AG20443 (cell line): ENCODE measurements at regions not wholly inside any gene's neighbourhood (a gene's known extent, or its start where the extent isn't known, plus 50 kb on each side); places are given as distances from the start of the nearest gene placed in this dataset.
"Not testable (repeated sequence)": the region's sequence is repeated elsewhere in the genome, so short reads cannot be mapped to it uniquely, and the experiment has no call there.

Experiments
- DNase-seq: peaks from one replicate; pipeline ENCODE4 v3.0.0; 2012; ENCODE audit warnings: low spot score, mixed read lengths

DNA sequence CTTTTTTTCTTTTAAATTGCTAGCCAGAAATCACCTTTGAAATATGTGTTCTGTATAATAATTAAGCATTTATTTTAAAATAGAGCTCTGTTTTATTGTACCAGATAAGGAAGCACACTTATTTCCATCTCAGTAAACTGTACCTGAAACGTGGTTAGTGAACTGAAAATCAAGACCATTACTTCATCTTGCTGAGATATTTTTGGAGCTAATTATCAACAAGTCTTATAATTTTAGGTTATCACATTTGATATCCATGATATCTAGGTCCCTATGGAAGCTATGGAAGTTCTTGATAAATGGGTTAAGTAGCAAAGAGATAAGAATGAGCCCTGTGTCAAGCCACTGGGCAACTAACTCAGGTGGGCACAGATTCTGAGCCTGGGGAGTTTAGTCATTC, 187.2 kb downstream of the NFKBIZ start:
- no peak for DNase-seq

DNA sequence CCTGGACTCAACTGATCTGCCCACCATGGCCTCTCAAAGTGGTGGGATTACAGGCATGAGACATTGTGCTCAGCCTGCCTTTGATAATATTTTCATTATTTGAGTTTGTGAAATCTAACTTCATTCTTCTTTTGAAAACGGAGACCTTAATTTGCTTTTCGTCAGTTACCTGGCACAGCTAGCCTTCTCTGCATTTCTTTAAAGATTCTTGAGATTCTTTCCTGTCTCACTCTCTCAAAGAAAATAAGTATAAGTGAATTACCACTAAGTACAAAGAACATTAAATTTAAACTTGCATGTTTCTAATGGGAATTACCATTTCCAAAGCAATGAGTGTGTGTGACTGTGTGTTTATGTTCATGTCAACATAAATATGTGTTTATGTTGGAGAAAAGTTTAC, 187.9 kb downstream of the NFKBIZ start:
- DNase-seq: no peak

DNA sequence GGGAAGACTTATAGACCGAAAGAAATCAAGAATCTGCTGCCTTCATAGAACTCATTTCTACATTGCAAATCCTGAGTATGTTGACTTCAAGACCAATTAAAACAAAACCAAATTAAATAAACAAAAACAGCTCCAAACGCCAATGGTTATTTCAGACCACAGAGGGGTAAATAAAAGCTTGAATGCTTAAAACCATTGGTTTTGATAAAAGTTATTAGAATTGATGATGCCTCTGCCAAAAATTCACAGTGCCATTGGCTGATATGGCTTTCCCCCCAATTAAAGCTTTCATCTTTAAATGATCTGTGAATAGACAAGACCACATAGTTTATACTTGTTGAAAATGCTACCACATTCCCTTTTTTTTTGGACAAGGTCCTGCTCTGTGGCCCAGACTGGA, 188.5 kb downstream of the NFKBIZ start:
- DNase-seq: no peak

DNA sequence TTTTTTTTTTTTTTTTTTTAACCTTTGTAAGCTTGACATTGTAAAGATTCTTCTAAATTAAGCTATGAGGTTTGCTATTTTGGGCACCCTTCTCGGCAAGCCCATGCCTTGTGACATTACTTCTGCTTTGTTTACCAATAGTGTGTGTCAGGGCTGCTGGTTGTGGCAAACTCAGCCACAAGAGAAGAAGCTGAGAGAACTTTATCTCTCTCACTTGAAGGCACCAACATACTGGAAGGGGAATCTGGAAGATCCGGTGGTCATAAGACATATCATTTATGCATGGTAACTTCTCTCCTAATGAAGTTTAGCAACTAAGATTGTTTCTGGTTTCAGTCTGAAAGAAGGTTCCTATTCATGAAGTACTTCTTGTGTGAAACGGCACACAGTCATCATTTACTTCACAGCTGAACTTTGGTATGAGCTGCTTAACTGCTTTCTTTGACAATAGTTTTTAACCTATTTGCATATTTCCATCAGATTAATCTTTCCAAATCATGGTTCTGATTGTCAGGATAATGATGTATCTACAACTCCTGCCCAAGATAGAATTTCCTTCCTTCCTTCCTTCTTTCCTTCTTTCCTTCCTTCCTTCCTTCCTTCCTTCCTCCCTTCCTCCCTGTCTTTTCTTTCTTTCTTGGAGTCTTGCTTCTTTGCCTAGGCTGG, 189.3 kb downstream of the NFKBIZ start:
- no peak for DNase-seq

DNA sequence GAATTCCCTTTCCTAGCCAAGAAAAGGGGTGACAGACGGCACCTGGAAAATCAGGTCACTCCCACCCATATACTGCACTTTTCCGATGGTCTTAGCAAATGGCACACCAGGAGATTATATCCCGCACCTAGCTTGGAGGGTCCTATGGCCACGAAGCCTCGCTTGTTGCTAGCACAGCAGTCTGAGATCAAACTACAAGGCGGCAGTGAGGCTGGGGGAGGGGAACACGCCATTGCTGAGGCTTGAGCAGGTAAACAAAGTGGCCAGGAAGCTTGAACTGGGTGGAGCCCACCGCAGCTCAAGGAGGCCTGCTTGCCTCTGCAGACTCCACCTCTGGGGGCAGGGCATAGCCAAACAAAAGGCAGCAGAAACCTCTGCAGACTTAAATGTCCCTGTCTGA, 190.8 kb downstream of the NFKBIZ start:
- DNase-seq: not testable (repeated sequence)

DNA sequence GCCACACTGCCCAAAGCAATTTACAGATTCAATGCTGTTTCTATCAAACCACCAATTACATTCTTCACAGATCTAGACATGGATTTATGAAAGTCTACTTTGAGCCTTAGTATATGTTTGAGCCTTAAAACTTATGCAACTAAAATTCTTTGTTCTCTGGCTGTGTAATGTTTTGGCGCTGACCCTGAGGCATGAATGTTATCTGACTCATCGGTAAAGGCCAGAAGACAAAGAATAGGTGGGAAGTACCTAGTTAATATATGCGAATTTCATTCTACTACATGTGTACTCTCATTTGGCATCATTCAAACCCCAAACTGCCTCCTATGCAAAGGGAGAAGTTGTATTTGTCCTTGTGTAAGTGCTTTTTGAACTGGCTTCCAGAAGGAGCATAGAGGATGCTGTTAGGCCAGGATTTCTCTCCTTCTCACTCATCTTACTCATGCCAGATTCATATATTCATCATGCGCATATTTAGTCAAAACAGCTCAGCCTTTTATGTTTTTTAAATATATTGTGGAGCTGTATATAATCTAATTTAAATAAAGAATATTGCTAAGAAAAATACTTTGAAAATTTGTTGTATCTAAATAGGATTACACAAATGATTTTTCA, 204.2 kb downstream of the NFKBIZ start:
- peak; percentile 35 for DNase-seq

DNA sequence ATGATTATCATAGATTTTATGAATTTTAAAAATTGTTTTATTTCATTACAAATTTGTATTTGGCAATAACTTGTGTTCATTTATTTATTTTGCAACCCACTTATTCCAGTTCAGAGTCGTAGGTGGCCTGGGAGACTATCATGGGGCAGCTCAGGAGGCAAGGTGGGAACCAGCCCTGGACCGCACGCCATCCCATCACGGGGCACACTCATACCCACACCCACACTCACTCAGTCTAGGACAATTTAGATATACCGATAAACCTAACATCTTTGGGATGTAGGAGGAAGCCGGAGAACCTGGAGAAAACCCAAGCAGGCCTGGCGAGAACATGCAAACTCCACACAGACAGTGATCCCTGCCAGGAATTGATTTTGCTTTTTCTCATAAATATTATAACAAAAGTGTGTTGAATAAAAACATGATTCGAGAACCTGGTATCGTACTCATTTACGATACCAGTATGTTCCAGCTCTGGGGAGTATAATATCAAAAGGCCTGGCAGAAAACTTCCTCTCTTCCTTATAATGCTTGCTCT, 205.3 kb downstream of the NFKBIZ start:
- no peak for DNase-seq

DNA sequence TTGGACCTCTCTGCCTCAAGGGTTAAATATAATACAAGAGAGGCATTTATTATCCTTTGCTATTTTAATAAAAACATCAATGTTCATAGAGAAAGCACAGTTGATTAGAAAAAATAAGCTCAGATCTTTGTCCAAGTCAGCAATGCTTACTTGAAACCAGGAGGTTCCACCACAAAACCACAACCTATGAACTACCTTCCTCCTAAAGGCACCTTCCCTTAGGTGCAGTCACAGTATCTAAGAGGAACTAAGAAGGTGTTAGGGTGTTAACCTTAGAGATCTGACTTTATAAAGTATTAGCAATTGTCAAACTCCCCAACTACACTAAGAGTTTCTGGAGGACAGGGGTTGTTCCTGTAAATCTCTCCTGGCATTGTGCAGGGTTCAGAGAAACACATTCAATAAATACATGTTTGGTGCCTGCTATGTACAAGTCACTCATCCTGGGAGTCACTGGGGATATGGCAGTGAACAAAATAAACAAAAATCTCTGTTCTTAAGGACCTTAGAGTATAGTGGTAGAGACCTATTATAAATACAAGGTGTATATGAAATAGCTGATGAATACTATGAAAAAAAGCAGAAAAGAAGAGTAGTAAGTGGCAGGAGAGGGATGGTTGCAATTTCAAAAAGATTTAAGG, 208.6 kb downstream of the NFKBIZ start:
- DNase-seq: no peak

DNA sequence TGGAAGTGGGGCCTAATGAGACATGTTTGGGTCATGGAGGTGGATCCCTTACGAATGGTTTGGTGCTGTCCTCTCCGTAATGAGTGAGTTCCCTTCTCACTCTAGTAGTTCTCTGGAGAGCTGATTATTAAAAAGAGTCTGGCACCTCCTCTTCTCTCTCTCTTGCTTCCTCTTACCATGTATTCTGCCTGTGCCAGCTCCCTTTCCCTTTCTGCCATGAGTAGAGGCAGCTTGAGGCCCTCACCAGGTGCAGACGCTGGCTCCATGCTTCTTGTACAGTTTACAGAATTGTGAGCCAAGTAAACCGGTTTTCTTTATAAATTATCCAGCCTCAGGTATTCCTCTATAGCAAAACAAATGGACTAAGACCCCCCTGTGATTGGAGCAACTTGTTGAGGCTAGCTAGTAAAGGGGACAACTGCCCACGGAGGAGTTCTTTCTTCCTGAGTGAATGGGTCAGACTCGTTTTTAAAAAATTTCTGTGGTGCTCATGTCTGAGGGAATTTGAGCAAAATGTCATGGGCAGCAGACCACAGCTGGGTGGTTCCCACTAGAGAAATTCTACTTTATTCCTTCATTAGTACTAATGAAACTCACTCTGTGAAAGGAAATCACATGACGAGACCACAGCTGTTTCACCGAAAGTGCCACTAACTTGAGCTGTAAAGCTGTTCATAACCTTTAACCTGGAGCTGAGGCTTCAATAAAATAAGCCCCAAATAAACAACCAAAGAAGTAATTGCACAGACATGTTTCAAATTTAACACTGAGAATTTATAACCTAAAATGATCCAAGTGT, 210.0 kb downstream of the NFKBIZ start:
- DNase-seq: no peak

DNA sequence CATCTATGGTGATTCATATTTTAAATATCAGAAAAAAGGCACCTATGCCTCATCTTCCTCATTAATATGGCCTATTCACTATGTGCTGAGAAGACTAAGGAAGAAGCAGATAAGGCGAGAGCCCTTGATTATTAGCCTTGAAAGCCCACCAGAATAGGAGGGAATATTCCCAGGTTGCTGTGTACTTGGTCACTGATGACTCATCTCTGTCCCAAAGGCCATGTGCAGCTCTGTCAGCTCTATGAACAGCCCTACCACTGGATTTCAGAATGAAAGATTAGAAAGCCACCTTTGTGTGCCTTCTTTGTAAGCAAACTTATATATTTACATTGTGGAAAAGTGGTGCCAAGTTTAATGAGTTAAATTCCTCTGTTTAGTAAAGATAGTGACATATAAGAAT, 211.5 kb downstream of the NFKBIZ start:
- DNase-seq: peak; percentile 25

DNA sequence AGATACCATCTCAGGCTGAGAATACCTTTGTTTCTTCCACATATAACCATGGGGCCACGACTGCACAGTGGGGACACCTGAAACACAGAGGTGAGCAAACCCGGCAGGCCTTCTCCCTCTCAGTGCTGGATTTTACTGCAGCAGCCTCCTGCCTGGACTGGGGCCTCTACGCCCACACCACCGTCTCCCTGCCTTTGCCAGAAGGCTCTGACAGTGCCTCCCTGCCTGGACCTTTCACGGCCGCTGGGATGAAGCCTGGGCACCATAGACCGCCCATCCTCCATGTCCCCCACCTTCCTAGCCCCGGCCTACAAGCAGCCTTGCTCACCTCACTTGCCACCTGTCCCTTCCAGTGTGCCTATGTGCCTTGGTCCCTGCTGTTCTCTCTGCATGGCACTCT, 214.3 kb downstream of the NFKBIZ start:
- DNase-seq: no peak

DNA sequence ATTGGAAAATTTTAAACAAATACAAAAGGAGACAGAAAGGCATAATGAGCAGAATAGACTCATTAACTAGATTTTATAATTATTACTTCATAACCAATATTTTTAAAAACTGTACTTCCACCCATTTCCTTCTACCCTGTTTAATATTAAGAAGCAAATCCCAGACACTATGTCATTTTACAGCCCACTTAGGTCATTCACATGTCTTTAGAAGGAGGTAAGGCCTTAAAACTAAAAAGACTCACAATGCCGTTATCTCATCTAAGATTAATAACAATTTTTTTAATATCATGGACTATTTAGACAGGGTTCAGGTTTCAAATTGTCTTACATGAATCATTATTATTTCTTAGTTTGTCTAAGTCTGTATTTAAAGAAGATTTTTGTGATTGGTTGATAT, 217.2 kb downstream of the NFKBIZ start:
- no peak for DNase-seq

DNA sequence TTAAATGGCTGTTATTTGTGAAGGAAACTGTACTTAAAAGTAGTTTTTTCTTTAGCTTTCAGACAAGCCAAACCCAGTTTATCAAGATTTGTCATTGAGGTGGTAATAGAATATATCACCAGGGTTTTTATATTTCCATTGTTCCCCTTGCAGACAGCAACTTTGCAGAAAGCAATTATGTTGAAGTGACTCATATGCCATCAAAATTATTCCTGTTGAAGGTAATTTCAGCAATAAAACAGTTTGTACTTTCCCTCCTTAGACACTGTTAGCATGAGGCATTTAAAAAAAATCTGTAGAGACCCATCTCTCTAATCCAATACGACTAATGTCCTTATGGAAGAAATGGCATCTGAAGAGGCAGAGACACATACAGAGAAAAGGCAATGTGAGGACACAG, 219.0 kb downstream of the NFKBIZ start:
- DNase-seq: no peak

DNA sequence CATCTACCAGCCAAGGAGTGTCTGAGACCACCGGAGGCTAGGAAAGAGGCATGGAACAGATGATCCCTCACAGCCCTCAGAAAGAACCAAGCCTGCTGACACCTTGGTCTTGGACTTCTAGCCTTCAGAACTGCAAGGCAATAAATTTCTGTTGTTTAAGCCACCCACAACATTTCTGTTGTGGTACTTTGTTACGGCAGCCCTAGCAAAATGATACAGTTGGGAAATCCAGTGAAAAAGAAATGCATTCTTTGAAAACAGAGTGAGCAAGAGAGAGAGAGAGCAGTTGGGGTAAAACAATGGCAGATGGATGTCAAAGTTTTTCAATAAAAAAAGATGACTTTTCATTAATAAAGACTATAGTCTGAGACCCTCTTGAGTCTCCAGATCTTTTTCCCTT, 219.4 kb downstream of the NFKBIZ start:
- no peak for DNase-seq

DNA sequence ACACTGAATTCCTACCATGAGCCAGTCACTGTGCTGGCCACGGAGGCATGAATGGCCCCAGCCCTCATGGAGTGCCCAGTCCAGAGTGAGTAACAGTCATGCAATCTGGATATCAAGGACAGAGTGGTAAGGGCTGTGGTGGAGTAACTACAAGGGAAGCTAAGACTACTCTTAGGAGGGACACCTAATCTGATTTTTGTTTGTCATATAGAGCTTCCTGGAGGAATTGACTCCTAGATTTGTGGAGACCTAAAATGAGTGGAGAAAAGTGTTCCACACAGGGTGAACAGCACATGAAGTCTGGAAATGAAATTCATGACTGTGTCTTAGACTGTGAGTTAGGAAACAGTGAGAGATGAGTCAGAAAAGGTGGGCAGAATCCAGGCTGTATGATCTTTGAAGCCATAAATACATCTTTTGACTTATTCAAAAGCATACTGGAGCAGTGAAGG, 219.9 kb downstream of the NFKBIZ start:
- DNase-seq: peak; percentile 66

DNA sequence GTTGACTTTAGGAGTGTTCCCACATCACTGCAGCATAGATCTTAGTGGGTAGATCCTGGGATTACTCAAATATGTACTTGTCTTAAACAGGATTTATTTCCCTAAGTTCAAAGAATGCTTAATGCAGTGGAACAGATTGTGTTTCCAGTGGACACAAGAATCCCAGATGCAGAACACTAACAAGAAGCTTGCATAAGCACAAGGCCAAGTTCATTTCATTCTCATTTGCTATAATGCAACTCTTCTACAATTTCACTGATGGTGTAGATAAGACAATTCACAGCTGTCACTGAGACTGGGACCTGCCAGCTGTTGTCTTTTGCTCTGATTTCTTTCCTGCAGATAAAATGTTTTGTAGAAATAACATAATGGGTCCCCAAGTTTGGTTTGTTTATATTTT, 225.6 kb downstream of the NFKBIZ start:
- DNase-seq: no peak

DNA sequence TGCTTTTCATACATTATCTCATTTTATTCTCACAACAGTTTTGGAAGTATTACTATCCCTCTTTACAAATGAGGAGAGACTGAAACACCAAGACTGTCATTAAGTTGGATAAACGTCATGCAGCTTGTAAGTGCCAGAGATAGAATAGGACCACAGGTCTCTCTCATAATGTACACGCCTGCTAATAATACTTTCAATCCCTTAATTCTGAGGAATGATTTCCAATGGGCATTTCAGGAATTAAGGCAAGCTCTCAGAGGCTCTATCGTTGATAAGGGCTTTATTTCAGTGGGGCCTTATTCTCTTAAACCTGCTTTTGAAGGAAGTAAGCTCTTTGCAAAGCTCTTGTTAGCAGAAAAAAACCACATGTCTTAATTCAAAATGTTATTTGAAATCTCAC, 229.1 kb downstream of the NFKBIZ start:
- DNase-seq: no peak

DNA sequence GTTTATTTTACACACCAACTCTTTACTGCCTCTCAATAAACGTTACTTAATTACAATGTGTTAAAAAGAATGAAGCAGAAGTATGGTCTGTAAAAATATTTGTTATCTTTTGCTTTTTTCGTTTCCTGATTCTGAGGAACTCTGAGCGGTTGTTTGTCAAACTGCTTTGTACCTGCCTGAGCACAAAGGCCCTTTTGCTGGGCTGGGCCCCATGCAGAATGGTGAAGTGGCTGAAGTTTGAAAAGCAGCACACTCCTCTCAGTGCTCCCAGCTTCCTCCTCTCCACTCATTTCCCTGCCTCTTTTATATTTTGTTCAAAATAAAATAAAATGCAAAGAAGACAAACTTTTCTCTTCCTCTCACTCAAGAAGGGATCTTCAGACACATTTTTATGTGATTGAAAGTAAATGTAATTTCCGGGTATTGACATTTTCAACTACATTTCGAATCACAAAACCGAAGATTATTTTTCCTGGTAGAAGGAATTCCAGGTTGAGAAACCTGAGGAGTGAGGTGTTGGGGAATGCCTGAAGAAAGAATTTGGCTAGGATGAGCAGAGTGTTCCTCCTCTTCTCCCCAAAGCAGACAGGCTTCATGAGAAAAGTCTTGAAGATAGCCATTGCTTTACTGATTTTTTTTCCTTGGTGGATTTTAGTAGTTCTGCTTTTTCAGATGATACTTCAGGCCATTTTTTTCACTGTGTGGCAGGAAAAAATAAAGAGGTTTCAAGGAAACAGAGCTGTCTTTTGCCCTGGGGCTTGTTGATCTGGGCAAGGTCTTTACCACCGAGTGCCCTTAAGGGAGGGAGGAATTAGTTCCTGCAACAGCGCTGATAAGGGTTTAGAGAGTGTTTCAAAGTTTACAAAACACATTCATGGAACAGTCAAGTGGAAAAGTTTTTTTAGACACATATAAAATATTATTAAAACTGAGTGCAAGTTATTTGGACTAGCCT, 229.8 kb downstream of the NFKBIZ start:
- DNase-seq: no peak

DNA sequence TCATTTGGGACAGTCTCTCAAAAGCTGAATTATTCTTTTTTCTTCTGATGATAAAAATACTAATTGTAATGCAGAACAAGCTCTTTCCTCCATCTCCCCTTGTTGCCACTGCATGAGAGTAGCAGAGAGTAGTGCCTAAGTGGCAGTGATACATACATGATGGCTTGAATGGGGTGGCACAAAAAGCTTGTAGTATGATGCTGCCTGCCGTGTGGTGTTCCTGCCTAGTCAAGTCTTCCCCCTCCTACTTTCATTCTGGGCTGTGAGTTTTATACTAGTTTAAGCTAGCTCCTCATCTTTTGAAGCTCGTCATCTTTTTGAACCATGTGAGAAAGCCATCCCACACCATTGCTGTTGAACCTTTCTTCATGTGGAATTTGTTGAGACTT, 230.5 kb downstream of the NFKBIZ start:
- DNase-seq: no peak

DNA sequence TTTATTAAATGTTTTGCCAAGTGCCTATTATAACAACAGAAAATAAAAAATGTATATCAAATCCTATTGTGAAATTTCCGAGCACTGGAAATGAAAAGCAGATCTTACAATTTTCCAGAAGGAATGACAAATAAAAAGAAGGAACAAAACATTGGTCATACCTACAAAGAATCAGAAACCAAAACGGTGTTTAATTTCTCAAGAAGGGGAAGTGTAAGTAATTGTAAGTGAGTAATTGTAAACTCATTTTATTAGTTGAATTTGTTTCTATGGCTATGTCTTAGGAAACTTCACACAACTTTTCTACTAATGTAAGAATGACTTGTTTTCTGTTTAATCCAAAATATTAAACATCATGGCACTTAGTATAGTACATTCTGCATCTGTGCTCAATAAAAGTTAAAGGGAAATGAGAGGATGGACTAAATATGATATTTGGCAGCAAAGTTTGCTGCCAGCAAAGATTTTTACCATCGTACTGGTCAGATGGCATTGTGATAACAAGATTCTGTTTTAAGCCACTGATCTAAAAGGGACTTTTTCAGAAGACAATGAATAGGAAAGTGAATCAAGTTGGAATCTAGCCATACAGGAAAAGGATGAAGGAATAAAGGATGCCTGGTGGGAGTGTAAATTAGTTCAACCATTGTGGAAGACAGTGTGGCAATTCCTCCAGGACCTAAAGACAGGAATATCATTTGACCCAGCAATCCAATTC, 232.4 kb downstream of the NFKBIZ start:
- no peak for DNase-seq

DNA sequence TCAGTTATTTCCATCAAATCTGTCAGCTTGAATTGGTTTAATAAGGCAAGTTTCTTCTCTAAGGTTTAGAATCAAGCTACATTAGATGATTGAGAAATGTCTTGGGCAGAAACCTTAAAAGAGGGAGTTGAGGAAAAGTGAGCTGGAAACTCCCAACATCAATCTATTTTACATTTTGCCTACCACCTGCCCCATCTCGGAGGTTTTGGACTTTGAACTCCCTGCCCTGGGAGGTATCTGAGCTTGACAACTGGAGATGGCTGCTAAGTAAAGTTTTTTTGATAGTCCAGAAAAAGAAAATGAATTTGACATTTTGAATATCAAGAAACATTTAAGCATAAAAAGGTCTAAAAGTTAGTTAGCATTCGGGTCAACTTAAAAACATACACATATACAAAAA, 234.2 kb downstream of the NFKBIZ start:
- no peak for DNase-seq
